Fibroblast of gingiva (primary cell): ENCODE measurements at regions not wholly inside any gene's neighbourhood (a gene's known extent, or its start where the extent isn't known, plus 50 kb on each side); places are given as distances from the start of the nearest gene placed in this dataset.

ENCODE experiments used
- DNase-seq: peaks from one replicate; pipeline ENCODE4 v3.0.0-alpha.2; 2011; ENCODE audit warnings: low read depth

DNA sequence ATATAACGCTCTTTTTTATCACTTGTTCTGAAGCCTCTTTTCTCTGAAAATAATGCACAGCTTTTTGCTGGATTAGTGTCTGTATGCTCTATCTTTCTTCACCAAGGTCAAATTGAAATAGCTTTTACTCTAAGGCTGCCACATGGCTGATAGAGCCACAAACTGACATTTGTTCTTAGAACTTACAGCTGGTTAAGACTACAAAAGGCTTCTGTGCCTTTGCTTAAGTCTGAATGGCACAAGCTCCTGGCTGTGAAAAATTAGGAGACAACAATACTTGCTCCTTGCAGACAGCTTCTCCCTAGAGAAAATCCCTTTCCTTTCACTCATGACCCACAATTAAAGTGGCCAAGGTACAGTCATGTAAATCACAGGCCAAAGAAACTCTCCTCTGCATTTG lies 515.3 kb downstream of the DSC3 start:
- DNase-seq, result no peak

DNA sequence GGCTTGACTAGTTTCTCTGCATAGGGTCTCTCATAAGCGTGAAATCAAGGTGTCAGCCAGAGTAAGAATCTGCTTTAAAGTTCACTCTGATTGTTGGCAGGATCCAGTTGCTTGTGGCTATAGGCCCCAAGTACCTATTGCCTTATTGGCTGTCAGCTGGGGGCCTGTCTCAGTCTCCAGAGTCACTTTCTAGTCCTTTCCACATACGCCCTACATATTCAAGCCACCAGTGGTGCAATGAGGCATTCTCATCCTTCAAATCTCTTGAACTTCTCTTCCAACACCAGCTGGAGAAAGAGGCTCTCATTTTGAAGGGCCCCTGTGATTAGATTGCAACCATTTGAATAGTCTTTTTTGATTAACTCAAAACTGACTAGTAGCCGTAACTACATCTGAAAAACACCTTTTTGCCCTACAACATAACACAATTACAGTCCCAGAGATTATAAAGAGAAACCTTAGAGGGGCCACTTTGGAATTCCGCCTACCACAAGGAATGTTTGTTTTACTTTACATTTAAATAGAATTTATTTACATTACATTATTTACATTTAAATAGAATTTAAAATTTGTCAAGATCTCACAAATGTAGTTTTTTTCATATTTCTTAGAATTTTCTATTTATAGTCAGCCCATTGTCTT lies 520.1 kb downstream of the DSC3 start:
- no peak for DNase-seq

DNA sequence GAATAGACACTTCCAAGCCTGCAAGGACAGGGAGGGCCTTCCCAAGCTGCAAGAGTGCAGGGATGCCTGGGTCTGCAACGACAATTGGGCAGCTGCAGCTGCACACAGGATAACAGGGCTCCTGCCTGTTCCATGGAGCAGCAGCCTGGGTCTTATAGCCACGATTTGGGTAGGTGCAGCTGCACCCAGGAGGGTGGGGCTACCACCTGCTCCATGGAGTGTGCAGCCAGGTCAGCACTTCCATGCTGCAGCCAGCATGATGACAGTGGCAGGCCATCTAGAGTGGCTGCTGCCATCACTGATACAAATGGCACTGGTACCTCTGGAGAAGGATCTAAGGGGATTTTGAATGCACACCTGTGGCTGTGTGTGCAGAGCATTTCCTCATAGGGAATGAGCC lies 528.5 kb downstream of the DSC3 start:
- no peak for DNase-seq

DNA sequence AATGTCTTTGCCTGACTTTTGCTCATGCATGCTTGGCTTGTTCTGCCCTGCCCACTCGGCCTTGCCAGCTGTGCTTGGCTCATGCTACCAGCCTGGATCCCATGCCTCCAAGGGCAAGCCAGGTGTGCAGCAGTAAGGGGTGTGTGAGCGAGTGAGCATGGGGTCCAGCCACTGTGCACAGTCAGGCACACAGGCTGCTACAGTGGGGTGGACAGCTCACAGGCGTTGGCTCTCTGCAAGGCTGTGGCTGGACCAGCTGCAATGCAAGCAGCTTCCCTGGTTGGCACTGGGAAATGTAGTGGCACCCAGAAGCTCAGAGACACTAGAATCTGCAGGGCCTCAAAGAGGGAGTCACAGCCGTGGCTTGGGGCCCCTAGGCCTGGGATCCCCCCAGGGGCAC lies 529.7 kb downstream of the DSC3 start:
- DNase-seq, result no peak

DNA sequence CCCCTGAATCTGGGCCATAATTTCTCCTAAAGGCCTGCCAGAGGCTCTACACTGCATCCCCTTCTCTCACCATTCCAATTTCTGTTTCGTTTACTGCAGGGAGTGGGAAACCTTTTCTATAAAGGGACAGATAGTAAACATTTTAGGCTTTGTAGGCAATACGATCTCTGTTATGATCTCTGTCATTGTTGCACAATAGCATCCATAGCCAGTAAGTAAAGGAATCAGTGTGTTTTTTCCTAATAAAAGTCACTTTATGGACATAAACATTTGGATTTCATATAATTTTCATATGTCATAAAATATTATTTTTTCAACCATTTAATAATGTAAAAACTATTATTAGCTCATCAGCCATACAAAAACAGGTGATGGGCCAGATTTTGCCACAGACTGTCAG lies 531.7 kb downstream of the DSC3 start:
- no peak for DNase-seq

DNA sequence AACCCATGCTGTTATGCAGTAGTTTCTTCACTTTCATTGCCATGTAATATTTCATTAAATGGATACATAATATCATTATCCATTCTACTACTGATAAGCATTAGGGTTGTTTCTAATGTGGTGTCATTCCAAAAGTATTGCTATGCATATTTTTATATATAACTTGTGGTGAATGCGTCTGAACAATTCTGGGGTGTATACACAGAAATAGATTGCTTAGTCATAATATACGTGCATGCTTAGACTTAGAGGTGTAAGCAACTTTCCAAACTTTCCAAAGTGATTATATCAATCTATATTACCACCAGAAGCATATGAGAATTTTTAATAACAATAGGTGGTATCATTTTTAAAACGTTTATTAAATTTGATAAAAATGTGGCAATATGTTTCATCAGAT lies 540.9 kb downstream of the DSC3 start:
- DNase-seq, result no peak

DNA sequence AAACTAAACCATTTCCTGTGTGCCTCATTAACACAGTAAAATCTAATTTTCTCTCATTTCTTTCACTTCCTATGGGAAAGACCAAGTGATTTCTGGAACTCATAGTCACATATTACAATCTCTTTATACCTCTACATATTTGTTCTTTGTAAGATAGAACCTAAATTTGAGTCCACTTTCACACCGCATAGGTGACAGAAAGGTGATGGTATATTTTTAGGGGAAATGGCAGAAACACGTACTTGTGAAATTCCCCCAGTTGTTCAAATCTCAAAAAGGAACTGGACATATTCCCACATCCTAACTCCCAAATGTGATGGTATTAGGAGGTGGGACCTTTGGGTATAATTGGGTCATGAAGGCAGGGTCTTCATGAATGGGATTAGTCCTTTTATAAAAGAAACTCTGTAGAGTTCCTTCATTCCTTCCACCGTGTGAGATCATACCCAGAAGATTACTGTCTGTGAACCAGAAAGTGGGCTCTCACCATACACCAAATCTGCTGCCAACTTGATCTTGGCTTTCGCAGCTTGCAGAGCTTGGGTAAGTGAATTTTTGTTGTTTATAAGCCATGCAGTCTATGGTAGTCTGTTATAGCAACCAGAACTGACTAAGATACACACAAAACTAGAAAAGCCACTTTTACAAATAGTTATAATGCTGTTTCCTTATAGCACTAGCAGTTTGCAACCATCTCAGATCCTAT lies 542.1 kb downstream of the DSC3 start:
- DNase-seq, result no peak

DNA sequence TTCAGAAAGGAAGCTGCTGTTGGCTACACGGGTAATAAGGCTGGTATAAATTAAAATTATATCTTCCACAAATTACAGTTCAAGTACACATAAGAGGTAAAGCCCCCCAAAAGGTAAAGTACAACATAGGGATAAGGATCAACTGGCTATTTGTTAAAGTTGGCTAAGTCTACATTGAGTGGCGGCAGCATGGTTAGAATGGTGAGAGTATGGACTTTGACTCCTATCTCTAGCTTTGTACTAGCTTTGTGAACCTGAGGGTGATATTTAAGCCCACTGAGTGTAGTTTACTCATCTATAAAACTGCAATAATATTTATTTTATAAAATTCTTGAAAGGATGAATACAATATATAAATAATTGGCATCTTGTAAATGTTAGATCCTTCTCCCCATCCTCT lies 542.8 kb downstream of the DSC3 start:
- DNase-seq, result no peak

DNA sequence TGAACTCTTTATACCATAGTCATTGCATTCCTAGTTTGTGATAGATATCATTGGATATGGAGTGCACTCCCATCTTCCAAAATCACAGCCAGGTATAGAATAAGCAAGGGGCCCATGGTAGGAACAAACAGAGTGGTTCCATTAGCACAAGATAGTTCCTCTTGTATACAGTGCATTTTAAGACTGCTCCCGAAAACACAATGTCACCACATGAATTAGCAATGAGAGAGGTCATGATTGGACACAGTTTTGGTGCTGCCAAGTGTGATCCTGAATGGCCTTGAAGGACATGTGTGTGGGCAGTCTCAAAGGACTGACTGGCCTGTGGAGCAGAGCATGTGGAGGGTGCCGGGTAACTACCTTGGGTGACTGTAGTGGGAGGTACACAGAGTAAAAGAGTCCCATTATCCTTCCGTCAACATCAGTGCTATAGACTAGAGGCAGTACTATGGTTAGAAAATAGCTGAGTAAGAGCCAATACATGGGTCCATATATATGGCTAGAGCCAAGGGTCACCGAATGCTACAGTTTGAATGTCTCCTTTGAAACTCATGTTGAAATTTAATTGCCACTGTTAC lies 549.9 kb downstream of the DSC3 start:
- no peak for DNase-seq

DNA sequence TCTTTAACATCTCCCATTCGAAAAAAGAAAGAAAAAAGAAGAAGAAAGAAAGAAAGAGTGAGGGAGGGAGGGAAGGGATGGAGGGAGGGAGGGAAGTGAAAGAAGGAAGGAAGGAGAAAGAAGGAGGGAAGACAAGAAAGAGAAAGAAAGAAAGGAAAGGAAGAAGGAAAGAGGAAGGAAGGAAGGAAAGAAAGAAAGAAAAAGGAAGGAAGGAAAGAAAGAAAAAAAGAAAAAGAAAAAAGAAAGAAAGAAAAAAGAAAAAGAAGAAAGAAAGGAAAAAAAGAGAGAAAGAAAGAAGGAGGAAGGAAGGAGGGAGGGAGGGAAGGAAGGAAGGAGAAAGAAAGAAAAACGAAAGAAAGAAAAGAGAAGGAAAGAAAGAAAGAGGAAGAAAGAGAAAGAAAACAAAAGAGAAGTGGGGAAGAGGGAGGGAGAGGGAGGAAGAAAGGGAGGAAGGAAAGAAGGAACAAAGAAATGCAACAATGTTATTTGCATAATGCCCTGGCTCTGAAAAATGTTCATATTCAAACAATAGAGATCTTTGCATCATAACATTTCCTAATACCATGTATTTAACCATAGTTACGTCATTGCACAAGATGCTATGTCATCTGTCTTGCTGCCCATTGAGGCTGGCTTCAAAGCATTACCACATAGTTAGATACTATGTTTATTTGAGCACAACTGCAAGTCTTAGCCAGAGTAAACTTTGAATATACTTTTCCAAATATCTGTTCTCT lies 550.6 kb downstream of the DSC3 start:
- peak; percentile 16 for DNase-seq

DNA sequence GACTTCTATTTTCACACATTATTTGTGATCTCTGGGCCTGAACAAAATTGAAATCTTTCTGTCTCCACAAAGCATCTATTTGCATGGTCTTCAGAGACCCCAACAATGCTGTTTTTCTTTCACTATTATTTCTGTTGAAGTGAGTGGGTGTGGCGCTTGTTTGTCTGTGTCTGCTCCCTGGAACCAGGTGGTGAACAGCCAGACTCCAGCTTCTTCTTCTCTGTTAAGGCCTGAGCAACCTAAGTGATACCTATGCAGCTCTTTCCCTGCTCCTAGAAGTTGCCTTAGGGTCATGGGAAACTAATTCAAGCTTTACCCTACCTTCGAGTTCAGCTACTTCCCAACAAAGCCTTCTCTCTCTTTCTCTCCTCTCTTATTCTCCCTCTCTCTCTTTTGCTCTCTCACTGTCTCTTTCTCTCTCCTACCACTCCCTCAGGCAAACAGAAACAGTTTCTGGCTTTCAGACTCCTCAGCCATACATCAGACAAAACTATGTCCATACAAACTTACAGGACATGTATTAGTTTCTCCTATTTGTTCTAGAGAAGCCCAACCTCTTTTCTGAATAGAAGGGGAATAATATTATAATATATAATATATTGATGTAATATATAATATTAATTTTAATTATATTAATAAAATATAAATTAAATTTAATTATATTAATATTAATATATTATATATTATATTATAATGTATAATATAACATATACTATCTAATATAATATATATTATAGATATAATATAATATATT lies 552.5 kb downstream of the DSC3 start:
- no peak for DNase-seq

DNA sequence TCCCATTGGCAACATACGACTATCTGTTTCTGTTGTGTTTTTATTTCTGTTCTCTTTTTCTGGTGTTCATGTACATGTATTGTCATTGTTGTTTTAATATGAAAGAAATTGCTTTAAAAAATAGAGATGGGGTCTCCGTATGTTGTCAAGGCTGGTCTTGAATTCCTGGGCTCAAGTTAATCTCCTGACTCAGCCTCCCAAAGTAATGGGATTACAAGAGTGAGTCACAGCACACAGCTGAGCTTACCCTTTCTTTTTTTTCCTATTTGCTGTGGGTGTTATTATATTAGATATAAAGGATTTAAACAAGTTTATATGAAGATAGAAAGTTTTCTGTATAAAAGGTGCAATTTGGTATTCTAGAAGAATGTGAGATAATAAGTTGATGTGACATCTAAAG lies 554.6 kb downstream of the DSC3 start:
- no peak for DNase-seq

DNA sequence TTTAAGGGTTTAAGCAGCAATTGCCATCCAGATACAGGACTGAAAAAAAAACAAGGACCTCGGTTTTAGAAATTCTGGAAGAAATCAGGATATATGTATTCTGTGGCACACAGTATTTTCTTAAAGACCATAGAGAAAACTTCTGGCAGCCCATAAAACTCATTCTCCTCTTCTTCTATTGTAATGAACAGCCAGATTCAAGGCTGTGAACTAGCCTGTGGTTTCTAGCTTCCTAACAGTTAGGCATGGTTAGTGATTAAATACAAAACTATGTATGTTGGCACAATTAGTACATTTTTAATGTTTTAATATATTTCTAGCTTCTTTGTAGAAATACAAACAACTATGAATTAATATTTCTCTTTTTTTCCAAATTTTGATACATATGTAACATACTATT lies 555.7 kb downstream of the DSC3 start:
- DNase-seq, result no peak

DNA sequence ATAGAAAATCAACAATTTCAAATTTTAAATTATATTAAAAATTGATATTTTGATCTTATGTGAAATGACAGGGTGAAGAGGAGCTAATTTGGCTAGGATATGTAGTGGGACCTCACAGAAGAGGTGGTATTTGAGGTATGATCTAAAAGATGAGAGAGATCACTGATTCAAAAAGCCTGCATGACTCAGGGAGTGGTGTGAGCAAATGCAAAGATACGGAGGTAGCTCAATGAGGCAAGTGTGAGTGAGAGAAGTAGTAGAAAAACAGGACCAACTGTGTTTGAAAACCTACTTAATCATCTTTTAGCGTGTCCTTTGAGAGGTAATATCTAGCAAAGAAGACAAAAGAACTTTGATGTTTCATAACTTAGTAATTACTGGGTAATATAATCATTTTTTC lies 557.5 kb downstream of the DSC3 start:
- no peak for DNase-seq

DNA sequence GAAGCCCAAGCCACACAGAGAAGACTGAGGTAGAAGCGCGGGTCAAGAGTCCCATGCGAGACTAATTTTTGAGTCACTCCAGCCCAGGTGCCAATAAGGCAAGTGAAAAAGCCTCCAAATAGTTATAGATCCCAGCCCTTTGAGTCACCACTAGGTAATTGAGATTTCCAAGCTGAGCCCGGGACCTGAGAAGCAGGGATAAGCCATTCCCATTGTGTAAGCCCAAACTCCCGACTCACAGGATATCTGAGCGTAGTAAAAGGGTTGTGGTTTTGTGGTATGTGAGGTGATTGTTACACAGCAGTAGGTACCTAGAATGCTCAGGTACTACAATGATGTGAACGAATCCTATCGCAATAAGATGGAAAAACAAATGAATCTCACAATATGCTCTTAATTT lies 560.7 kb downstream of the DSC3 start:
- no peak for DNase-seq

DNA sequence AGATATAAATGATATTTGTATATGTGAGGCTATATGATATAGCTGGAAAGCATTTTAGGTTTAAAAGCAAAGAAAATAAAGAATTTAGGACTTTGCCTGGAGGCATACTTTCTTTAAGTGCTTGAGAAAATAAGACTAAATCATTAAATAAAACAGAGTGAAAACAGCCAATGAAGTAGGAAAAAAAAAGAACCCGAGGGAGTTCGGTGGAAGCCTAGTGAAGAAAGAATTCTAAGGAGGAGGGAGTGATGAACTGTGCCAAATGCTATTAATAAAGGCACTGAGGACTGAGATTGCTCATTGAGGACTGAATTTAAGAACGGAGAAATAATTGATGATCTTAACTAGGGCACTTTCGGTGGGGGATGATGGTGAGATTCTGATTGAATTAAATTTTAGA lies 573.5 kb downstream of the DSC3 start:
- DNase-seq, result no peak

DNA sequence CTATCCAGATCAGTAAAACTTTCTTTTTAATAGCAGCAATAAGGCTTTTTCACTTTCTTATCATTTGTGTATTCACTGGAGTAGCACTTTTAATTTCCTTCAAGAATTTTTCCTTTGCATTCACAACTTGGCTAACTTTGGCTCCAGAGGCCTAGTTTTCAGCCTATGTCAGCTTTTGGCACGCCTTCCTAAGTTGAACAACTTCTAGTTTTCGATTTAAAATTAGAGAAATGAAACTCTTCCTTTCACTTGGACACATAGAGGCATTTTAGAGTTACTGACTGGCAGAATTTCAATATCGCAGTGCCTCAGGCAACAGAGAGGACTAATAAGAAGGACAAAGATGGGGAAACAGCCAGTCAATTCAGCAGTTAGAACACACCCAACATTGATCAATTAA lies 577.4 kb downstream of the DSC3 start:
- no peak for DNase-seq

DNA sequence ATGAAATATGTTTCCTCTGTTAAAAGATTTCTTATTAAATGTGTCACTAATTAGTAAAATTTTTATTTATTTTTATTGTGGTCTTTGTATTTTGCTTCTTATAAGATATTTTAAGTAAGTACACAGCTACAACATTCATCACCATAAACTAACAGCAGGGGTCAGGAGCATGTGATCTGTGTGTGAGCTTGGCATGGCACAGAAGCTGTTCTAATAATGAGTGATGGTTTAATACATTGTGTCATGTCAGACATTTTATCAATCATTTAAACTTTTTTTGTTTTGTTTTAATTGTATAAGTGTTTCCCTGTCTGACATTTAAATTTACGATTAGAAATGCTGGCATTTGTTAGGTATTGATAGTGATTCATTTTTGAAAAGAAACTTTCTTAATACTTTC lies 585.4 kb downstream of the DSC3 start:
- no peak for DNase-seq

DNA sequence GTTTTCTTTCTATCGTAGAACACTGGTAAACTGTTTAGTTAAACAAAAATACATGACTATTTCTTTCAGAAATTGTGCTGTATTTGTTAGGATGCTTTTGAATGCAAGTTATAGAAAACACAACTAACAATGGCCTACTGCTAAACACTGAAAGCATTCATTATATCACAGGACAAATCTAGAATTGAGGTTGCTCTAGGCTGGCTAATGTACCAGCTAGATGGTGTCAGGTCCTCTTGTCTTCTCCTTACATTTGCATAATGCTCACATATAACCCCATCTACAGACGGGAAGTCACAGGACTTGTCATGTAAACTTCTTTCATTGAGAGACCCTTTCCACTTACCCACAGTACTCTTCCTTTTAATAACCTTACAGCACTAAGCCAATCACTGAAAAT lies 586.8 kb downstream of the DSC3 start:
- no peak for DNase-seq

DNA sequence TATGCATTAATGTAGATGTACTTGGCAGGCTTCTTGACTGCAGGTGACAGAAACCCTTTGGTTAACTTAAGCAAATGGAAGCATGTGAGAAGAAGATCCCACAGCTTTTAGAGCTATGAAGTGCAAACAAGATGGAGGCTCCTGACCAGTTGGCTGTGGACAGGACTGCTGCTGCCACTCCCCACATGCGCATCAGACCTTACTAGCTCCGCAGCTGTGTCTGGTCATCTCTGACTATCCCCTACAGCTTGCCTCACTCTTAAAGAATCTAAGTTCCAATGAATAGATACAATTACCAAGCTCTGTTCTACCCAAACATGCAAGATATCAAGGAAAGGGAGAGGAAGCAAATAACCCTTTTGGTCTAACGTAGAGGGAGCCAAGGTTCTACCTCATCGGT lies 587.6 kb downstream of the DSC3 start:
- no peak for DNase-seq

DNA sequence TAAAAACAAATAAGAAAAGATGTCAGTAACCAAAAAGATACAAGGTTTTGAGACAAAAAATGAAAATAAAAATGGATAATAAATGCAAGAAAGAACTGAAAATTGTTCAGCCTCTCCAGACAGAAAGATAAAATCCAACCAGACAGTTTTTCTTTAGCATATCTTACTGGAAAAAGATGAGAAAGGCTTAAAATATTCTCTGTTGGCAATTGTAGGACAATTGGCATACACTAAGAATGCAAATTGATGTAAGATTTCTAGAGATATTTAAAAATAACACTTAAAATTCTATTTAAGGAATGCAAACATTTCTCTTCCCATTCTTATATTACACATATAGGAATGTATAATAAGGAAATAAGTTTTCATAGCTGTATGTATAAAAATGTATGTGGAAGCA lies 590.6 kb downstream of the DSC3 start:
- no peak for DNase-seq

DNA sequence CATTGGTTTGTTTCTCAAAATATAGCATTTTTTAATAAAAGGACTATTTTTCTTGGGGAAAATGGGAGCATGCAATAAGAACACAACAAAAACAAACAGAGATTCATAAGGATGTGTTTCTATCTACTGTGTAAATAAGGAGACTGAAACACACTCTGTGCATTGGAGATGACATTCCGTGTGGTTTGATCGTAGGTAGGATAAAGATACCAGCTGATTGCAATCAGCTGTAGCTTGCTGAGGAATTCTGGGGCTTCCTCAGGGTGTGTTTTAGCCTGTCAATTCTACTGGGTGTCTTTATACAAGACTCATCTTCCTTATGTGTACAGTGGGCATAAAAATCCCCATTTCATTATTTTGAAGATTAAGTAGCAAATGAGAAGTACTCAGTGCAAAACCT lies 591.6 kb downstream of the DSC3 start:
- DNase-seq, result no peak

DNA sequence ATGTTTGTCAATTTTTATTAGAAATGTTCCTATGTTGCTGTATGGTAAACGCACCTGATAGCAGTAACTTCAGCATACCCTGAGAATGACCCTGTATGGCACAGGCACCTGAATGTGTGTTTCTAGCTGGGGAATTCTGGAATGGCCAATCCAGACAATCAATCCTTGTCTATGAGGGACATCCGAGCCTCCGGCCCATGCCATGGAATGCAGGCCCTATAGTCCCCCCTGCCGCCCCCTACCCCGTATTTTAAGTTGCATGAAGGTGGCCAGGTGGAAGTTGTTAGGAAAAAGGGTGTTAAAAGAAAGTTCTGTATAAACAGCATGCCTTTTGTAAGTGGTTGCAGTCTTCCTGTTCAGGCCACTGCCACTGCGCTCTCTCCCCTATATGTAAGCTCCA lies 595.9 kb downstream of the DSC3 start:
- DNase-seq, result no peak
